Activated T-cell treated with anti-CD3 and anti-CD28 coated beads, Interleukin-2, amount 50 U/mL, for 72 hours (primary cell): ENCODE measurements at regions not wholly inside any gene's neighbourhood (a gene's known extent, or its start where the extent isn't known, plus 50 kb on each side); places are given as distances from the start of the nearest gene placed in this dataset.
"Not testable (repeated sequence)": the region's sequence is repeated elsewhere in the genome, so short reads cannot be mapped to it uniquely, and the experiment has no call there.

Experiments
- ATAC-seq, 2 donors: fragments of 150-1000 bp; cut with Tn5 transposase; replicated peaks in 1 of 2; 2 replicates each; pipeline ENCODE4 v1.10.0; 2021; ENCODE audit warnings: moderate library complexity in 2 of 2, mild to moderate bottlenecking in 1 of 2
- DNase-seq, 2 donors: peaks; one replicate each; pipeline ENCODE4 v3.0.0; 2021 to 2022; ENCODE audit warnings: mixed read lengths in 1 of 2
- H3K27ac Mint-ChIP-seq: one replicate; pipeline ENCODE4 v1.8.0; 2022; ENCODE audit warnings: mild to moderate bottlenecking, moderate library complexity, mixed read lengths
- H3K27me3 Mint-ChIP-seq: one replicate; pipeline ENCODE4 v1.8.0; 2022; ENCODE audit warnings: low read depth, mixed read lengths
- H3K36me3 Mint-ChIP-seq, 2 donors: one replicate each; pipeline ENCODE4 v1.8.0; 2022; ENCODE audit warnings: mixed read lengths in 2 of 2, mild to moderate bottlenecking in 1 of 2; ENCODE audit not compliant: insufficient read depth in 2 of 2
- H3K4me1 Mint-ChIP-seq: one replicate; pipeline ENCODE4 v1.8.0; 2022; ENCODE audit warnings: low read depth, mixed read lengths
- H3K4me3 Mint-ChIP-seq, 2 donors: one replicate each; pipeline ENCODE4 v1.8.0; 2022; ENCODE audit warnings: mild to moderate bottlenecking in 2 of 2, mixed read lengths in 2 of 2, moderate library complexity in 2 of 2
- H3K9me3 Mint-ChIP-seq, 2 donors: one replicate each; pipeline ENCODE4 v1.8.0; 2022; ENCODE audit warnings: mixed read lengths in 2 of 2

GRCh38 chr19:30689474-30689873 is 317.3 kb downstream of the ZNF536 start:
- Mint-ChIP-seq H3K36me3 (no peaks in the 10 kb centered on the region), H3K9me3 (no peaks in the 10 kb centered on the region), H3K4me1 (peaks cover 13% of the 10 kb centered on the region), H3K27me3 (peaks cover 59% of the 10 kb centered on the region), H3K27ac (no peak overlapping the region), H3K4me3 (no peak overlapping the region)
- DNase-seq (no peak), ATAC-seq (no peak)

- Mint-ChIP-seq H3K9me3 (no peaks in the 10 kb centered on the region), H3K27me3 (peaks cover 61% of the 10 kb centered on the region), H3K36me3 (no peaks in the 10 kb centered on the region), H3K4me1 (peaks cover 13% of the 10 kb centered on the region), H3K27ac (no peak overlapping the region), H3K4me3 (no peak overlapping the region)
- DNase-seq = no peak
- ATAC-seq = no peak
Measured at GRCh38 chr19:30688696-30689095, 316.5 kb downstream of the ZNF536 start.

- no peaks in the 10 kb centered on the region for H3K36me3 Mint-ChIP-seq
- no peak for DNase-seq
- H3K27me3 Mint-ChIP-seq = peaks cover 62% of the 10 kb centered on the region
Measured at GRCh38 chr19:30686826-30687566, 314.8 kb downstream of the ZNF536 start.

GRCh38 chr19:30686176-30686820 is 314.1 kb downstream of the ZNF536 start:
- DNase-seq = no peak
- no peaks in the 10 kb centered on the region for H3K36me3 Mint-ChIP-seq
- no peak for ATAC-seq
- no peaks in the 10 kb centered on the region for H3K4me1 Mint-ChIP-seq
- H3K4me3 Mint-ChIP-seq = no peak overlapping the region
- H3K27me3 Mint-ChIP-seq = peaks cover 55% of the 10 kb centered on the region
- no peak overlapping the region for H3K27ac Mint-ChIP-seq
- H3K9me3 Mint-ChIP-seq = no peaks in the 10 kb centered on the region

More at GRCh38 chr19:30686826-30687566, 314.8 kb downstream of the ZNF536 start:
- Mint-ChIP-seq H3K9me3 (no peaks in the 10 kb centered on the region), H3K4me1 (no peaks in the 10 kb centered on the region), H3K27ac (no peak overlapping the region), H3K4me3 (no peak overlapping the region)
- no peak for ATAC-seq

- Mint-ChIP-seq H3K9me3 (no peaks in the 10 kb centered on the region), H3K27ac (no peak overlapping the region), H3K36me3 (no peaks in the 10 kb centered on the region), H3K4me1 (no peaks in the 10 kb centered on the region), H3K27me3 (peaks cover 47% of the 10 kb centered on the region), H3K4me3 (no peak overlapping the region)
- no peak for ATAC-seq
- DNase-seq = no peak
Measured at GRCh38 chr19:30685426-30686000, 313.3 kb downstream of the ZNF536 start.

GRCh38 chr19:30684613-30685012 is 312.4 kb downstream of the ZNF536 start:
- H3K27me3 Mint-ChIP-seq = peaks cover 38% of the 10 kb centered on the region
- H3K36me3 Mint-ChIP-seq = no peaks in the 10 kb centered on the region
- no peaks in the 10 kb centered on the region for H3K9me3 Mint-ChIP-seq
- H3K4me1 Mint-ChIP-seq = no peaks in the 10 kb centered on the region
- DNase-seq = no peak
- H3K4me3 Mint-ChIP-seq = no peak overlapping the region
- no peak overlapping the region for H3K27ac Mint-ChIP-seq
- no peak for ATAC-seq

- no peaks in the 10 kb centered on the region for H3K4me1 Mint-ChIP-seq
- H3K36me3 Mint-ChIP-seq = no peaks in the 10 kb centered on the region
- ATAC-seq (peak in 1 of 2 donors; percentile 41), DNase-seq (peak; percentile 49 to 50)
- H3K27me3 Mint-ChIP-seq = peaks cover 30% of the 10 kb centered on the region
- H3K4me3 Mint-ChIP-seq = no peak overlapping the region
- no peaks in the 10 kb centered on the region for H3K9me3 Mint-ChIP-seq
- no peak overlapping the region for H3K27ac Mint-ChIP-seq
Measured at GRCh38 chr19:30682999-30683536, 310.9 kb downstream of the ZNF536 start.

- no peaks in the 10 kb centered on the region for H3K36me3 Mint-ChIP-seq
- no peak overlapping the region for H3K4me3 Mint-ChIP-seq
- ATAC-seq (no peak), DNase-seq (no peak)
- no peaks in the 10 kb centered on the region for H3K4me1 Mint-ChIP-seq
- no peaks in the 10 kb centered on the region for H3K9me3 Mint-ChIP-seq
- no peak overlapping the region for H3K27ac Mint-ChIP-seq
- H3K27me3 Mint-ChIP-seq = peaks cover 28% of the 10 kb centered on the region
Measured at GRCh38 chr19:30682146-30682998, 310.2 kb downstream of the ZNF536 start.

GRCh38 chr19:30681162-30682100 is 309.2 kb downstream of the ZNF536 start:
- H3K27ac Mint-ChIP-seq = no peak overlapping the region
- no peaks in the 10 kb centered on the region for H3K9me3 Mint-ChIP-seq
- H3K4me3 Mint-ChIP-seq = no peak overlapping the region
- H3K27me3 Mint-ChIP-seq = peaks cover 19% of the 10 kb centered on the region
- H3K4me1 Mint-ChIP-seq = no peaks in the 10 kb centered on the region
- ATAC-seq (no peak), DNase-seq (no peak)
- no peaks in the 10 kb centered on the region for H3K36me3 Mint-ChIP-seq

- ATAC-seq, H3K27ac Mint-ChIP-seq, H3K36me3 Mint-ChIP-seq, DNase-seq, H3K4me1 Mint-ChIP-seq, H3K9me3 Mint-ChIP-seq, H3K4me3 Mint-ChIP-seq: not testable (repeated sequence)
- H3K27me3 Mint-ChIP-seq = peaks cover 12% of the 10 kb centered on the region
Measured at GRCh38 chr19:30680399-30680798, 308.2 kb downstream of the ZNF536 start.

GRCh38 chr19:30679789-30680188 is 307.6 kb downstream of the ZNF536 start:
- DNase-seq (no peak), ATAC-seq (no peak)
- no peak overlapping the region for H3K4me3 Mint-ChIP-seq
- H3K27me3 Mint-ChIP-seq = peaks cover 12% of the 10 kb centered on the region
- H3K4me1 Mint-ChIP-seq = no peaks in the 10 kb centered on the region
- H3K9me3 Mint-ChIP-seq = no peaks in the 10 kb centered on the region
- no peaks in the 10 kb centered on the region for H3K36me3 Mint-ChIP-seq
- no peak overlapping the region for H3K27ac Mint-ChIP-seq

- Mint-ChIP-seq H3K9me3 (no peaks in the 10 kb centered on the region), H3K27ac (no peak overlapping the region), H3K27me3 (peaks cover 12% of the 10 kb centered on the region), H3K4me1 (no peaks in the 10 kb centered on the region), H3K36me3 (no peaks in the 10 kb centered on the region), H3K4me3 (no peak overlapping the region)
- ATAC-seq (no peak), DNase-seq (no peak)
Measured at GRCh38 chr19:30679153-30679702, 307.0 kb downstream of the ZNF536 start.
